ENCODE measurements at regions not wholly inside any gene's neighbourhood (a gene's known extent, or its start where the extent isn't known, plus 50 kb on each side); places are given as distances from the start of the nearest gene placed in this dataset.

DNA sequence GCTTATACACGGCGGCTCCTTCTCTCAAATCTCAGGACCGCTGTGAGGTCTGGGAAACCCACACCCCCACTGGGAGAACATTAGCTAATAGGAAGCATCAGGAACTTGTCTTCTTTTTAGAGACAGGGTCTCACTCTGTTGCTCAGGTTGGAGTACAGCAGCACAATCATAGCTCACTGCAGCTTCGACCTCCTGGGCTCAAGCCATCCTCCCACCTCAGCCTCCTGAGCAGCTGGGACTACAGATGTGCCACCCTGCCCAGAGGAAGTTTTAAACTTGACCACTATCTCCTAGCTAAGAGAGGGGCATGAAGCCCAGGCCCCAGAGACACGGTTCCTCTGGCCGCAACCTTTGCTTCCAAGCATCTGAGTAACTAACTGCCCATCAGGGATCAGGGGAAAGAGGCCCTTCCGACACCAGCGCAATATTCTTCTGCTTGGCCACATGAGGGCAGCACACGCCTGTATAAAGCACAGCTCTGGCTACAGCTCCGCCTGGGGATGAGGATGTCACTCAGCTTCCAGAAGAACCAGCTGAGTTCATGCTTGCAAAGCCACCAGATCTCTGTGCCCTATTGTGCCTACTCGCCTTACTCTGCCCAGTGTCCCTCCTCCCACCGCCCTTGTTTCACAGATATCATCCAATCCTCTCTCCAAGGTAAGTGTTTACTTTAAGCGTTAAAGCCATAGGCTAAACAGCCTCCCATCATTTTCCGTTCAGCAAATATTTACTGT, 57.6 kb upstream of the SLC6A11 start (continued):
- TF ChIP-seq KDM2A (CRISPR knock-in tag; IDR thresholded peaks at IDR 0.05; ENCODE audit: borderline replicate concordance, low read depth) (peak; percentile 45; the same call in 1 of the 2 replicates), ZNF33A (CRISPR knock-in tag; IDR thresholded peaks at IDR 0.05; ENCODE audit: borderline replicate concordance) (no peak), RCOR2 (CRISPR knock-in tag; IDR thresholded peaks at IDR 0.05) (no peak), ZNF883 (CRISPR knock-in tag; IDR thresholded peaks at IDR 0.05; ENCODE audit: not compliant biosample characterization) (no peak), NFYC (CRISPR knock-in tag; IDR thresholded peaks at IDR 0.05) (no peak), ZNF546 (CRISPR knock-in tag; conservative IDR thresholded peaks at IDR 0.05) (no peak), ZNF749 (CRISPR knock-in tag; IDR thresholded peaks at IDR 0.05; ENCODE audit: borderline replicate concordance) (no peak), ZNF235 (CRISPR knock-in tag; IDR thresholded peaks at IDR 0.05; ENCODE audit: borderline replicate concordance) (no peak), BRCA1 (CRISPR knock-in tag; IDR thresholded peaks at IDR 0.05) (no peak), HDAC2 (CRISPR knock-in tag; IDR thresholded peaks at IDR 0.05) (no peak), ZBTB42 (CRISPR knock-in tag; IDR thresholded peaks at IDR 0.05) (no peak), ZNF350 (CRISPR knock-in tag; IDR thresholded peaks at IDR 0.05; ENCODE audit: borderline replicate concordance, low read depth) (peak; percentile 30; the same call in 1 of the 2 replicates), ZNF619 (CRISPR knock-in tag; IDR thresholded peaks at IDR 0.05) (0 out of 2 replicates have a peak, but pooled peaks have one; percentile 61)
- TF ChIP-seq, protein P1, sequence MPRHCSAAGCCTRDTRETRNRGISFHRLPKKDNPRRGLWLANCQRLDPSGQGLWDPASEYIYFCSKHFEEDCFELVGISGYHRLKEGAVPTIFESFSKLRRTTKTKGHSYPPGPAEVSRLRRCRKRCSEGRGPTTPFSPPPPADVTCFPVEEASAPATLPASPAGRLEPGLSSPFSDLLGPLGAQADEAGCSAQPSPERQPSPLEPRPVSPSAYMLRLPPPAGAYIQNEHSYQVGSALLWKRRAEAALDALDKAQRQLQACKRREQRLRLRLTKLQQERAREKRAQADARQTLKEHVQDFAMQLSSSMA (CRISPR knock-in tag; IDR thresholded peaks at IDR 0.05), result no peak
- TF ChIP-seq, protein P2, sequence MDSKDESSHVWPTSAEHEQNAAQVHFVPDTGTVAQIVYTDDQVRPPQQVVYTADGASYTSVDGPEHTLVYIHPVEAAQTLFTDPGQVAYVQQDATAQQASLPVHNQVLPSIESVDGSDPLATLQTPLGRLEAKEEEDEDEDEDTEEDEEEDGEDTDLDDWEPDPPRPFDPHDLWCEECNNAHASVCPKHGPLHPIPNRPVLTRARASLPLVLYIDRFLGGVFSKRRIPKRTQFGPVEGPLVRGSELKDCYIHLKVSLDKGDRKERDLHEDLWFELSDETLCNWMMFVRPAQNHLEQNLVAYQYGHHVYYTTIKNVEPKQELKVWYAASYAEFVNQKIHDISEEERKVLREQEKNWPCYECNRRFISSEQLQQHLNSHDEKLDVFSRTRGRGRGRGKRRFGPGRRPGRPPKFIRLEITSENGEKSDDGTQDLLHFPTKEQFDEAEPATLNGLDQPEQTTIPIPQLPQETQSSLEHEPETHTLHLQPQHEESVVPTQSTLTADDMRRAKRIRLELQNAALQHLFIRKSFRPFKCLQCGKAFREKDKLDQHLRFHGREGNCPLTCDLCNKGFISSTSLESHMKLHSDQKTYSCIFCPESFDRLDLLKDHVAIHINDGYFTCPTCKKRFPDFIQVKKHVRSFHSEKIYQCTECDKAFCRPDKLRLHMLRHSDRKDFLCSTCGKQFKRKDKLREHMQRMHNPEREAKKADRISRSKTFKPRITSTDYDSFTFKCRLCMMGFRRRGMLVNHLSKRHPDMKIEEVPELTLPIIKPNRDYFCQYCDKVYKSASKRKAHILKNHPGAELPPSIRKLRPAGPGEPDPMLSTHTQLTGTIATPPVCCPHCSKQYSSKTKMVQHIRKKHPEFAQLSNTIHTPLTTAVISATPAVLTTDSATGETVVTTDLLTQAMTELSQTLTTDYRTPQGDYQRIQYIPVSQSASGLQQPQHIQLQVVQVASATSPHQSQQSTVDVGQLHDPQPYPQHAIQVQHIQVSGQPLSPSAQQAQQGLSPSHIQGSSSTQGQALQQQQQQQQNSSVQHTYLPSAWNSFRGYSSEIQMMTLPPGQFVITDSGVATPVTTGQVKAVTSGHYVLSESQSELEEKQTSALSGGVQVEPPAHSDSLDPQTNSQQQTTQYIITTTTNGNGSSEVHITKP (CRISPR knock-in tag; IDR thresholded peaks at IDR 0.05; ENCODE audit: low read depth), result no peak
- TF ChIP-seq, protein P3, sequence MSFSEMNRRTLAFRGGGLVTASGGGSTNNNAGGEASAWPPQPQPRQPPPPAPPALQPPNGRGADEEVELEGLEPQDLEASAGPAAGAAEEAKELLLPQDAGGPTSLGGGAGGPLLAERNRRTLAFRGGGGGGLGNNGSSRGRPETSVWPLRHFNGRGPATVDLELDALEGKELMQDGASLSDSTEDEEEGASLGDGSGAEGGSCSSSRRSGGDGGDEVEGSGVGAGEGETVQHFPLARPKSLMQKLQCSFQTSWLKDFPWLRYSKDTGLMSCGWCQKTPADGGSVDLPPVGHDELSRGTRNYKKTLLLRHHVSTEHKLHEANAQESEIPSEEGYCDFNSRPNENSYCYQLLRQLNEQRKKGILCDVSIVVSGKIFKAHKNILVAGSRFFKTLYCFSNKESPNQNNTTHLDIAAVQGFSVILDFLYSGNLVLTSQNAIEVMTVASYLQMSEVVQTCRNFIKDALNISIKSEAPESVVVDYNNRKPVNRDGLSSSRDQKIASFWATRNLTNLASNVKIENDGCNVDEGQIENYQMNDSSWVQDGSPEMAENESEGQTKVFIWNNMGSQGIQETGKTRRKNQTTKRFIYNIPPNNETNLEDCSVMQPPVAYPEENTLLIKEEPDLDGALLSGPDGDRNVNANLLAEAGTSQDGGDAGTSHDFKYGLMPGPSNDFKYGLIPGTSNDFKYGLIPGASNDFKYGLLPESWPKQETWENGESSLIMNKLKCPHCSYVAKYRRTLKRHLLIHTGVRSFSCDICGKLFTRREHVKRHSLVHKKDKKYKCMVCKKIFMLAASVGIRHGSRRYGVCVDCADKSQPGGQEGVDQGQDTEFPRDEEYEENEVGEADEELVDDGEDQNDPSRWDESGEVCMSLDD (CRISPR knock-in tag; IDR thresholded peaks at IDR 0.05; ENCODE audit: borderline replicate concordance), result no peak
- TF ChIP-seq, protein P4, sequence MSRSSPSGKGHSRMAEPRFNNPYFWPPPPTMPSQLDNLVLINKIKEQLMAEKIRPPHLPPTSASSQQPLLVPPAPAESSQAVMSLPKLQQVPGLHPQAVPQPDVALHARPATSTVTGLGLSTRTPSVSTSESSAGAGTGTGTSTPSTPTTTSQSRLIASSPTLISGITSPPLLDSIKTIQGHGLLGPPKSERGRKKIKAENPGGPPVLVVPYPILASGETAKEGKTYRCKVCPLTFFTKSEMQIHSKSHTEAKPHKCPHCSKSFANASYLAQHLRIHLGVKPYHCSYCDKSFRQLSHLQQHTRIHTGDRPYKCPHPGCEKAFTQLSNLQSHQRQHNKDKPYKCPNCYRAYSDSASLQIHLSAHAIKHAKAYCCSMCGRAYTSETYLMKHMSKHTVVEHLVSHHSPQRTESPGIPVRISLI (CRISPR knock-in tag; IDR thresholded peaks at IDR 0.05; ENCODE audit: borderline replicate concordance), result no peak
- TF ChIP-seq, protein P5, sequence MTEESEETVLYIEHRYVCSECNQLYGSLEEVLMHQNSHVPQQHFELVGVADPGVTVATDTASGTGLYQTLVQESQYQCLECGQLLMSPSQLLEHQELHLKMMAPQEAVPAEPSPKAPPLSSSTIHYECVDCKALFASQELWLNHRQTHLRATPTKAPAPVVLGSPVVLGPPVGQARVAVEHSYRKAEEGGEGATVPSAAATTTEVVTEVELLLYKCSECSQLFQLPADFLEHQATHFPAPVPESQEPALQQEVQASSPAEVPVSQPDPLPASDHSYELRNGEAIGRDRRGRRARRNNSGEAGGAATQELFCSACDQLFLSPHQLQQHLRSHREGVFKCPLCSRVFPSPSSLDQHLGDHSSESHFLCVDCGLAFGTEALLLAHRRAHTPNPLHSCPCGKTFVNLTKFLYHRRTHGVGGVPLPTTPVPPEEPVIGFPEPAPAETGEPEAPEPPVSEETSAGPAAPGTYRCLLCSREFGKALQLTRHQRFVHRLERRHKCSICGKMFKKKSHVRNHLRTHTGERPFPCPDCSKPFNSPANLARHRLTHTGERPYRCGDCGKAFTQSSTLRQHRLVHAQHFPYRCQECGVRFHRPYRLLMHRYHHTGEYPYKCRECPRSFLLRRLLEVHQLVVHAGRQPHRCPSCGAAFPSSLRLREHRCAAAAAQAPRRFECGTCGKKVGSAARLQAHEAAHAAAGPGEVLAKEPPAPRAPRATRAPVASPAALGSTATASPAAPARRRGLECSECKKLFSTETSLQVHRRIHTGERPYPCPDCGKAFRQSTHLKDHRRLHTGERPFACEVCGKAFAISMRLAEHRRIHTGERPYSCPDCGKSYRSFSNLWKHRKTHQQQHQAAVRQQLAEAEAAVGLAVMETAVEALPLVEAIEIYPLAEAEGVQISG (CRISPR knock-in tag; IDR thresholded peaks at IDR 0.05), result no peak

Data from HepG2 (cell line).